GM06990 (cell line): ENCODE measurements at regions not wholly inside any gene's neighbourhood (a gene's known extent, or its start where the extent isn't known, plus 50 kb on each side); places are given as distances from the start of the nearest gene placed in this dataset.

Source experiments
- DNase-seq: peaks from one replicate; pipeline ENCODE4 v3.0.0-alpha.2; 2011; ENCODE audit not compliant: insufficient read length; ENCODE audit errors: extremely low read depth
- H3K27me3 ChIP-seq: replicated peaks from 2 replicates; pipeline ENCODE4 v1.6.0; 2011; ENCODE audit warnings: low read length; ENCODE audit not compliant: control insufficient read depth, insufficient read depth
- H3K36me3 ChIP-seq: 2 replicates; pipeline ENCODE4 v1.5.1; 2011; ENCODE audit warnings: low read length; ENCODE audit not compliant: control insufficient read depth, insufficient read depth
- H3K4me3 ChIP-seq: replicated peaks from 2 replicates; pipeline ENCODE4 v1.5.1; 2011; ENCODE audit warnings: low read depth, mild to moderate bottlenecking, control low read depth, low read length
- CTCF ChIP-seq: IDR thresholded peaks from 2 replicates; pipeline ENCODE4 v1.5.1; 2011; ENCODE audit warnings: low read length, control low read depth, mild to moderate bottlenecking, inconsistent platforms; ENCODE audit not compliant: insufficient read depth, poor library complexity, severe bottlenecking

GRCh38 chr10:6871128-6871527 lies 291.1 kb upstream of the PRKCQ start:
- no peak for TF ChIP-seq CTCF
- Histone ChIP-seq H3K4me3 (no peak overlapping the region), H3K36me3 (no peaks in the 10 kb centered on the region), H3K27me3 (no peaks in the 10 kb centered on the region; the same call in 1 of the 2 replicates)
- DNase-seq, result no peak

GRCh38 chr10:6868036-6868725 lies 288.1 kb upstream of the PRKCQ start:
- no peaks in the 10 kb centered on the region for H3K36me3 ChIP-seq
- DNase-seq, result no peak
- H3K4me3 ChIP-seq, result no peak overlapping the region
- no peak for TF ChIP-seq CTCF
- no peaks in the 10 kb centered on the region; the same call in 1 of the 2 replicates for H3K27me3 ChIP-seq

GRCh38 chr10:6866757-6867156 lies 286.7 kb upstream of the PRKCQ start:
- H3K27me3 ChIP-seq, result no peaks in the 10 kb centered on the region
- no peak overlapping the region for H3K4me3 ChIP-seq
- no peaks in the 10 kb centered on the region for H3K36me3 ChIP-seq
- TF ChIP-seq CTCF, result no peak
- no peak for DNase-seq

- Histone ChIP-seq H3K36me3 (no peaks in the 10 kb centered on the region), H3K4me3 (no peak overlapping the region), H3K27me3 (no peaks in the 10 kb centered on the region)
- no peak for TF ChIP-seq CTCF
- DNase-seq, result no peak
These were observed 284.1 kb upstream of the PRKCQ start for GRCh38 chr10:6864142-6864541.

GRCh38 chr10:6863381-6863780 lies 283.3 kb upstream of the PRKCQ start:
- no peak for TF ChIP-seq CTCF
- H3K36me3 ChIP-seq, result no peaks in the 10 kb centered on the region
- DNase-seq, result no peak
- H3K27me3 ChIP-seq, result no peaks in the 10 kb centered on the region
- H3K4me3 ChIP-seq, result no peak overlapping the region

GRCh38 chr10:6850452-6850851 lies 270.4 kb upstream of the PRKCQ start:
- H3K27me3 ChIP-seq, result no peaks in the 10 kb centered on the region; the same call in 1 of the 2 replicates
- H3K4me3 ChIP-seq, result no peak overlapping the region
- no peak for DNase-seq
- H3K36me3 ChIP-seq, result no peaks in the 10 kb centered on the region
- no peak for TF ChIP-seq CTCF
